ENCODE measurements at regions not wholly inside any gene's neighbourhood (a gene's known extent, or its start where the extent isn't known, plus 50 kb on each side); places are given as distances from the start of the nearest gene placed in this dataset.

DNA sequence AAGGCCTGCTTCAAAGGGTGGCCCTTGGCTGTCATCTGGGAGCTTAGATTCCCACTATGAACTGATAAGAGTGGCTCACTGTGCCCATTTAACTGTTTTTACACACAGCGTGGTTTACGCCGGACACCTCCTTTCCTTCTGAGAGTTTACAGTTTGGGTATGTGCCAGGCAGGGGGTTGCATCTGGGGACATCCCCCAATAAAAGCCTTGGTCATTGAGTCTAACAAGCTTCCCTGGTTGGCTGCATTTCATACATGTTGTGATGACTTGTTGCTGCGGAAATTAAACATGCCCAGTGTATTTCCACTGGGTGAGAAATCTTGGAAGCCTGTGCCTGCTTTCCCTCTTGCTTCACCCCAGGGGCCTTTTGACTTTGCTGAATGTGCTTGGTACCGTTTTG, 264.1 kb upstream of the NPY start:
- Histone ChIP-seq H3K4me3 (ENCODE audit: low read length) (no peak overlapping the region), H3K27me3 (ENCODE audit: control insufficient read depth, insufficient read depth, low read length) (no peaks in the 10 kb centered on the region), H3K4me1 (ENCODE audit: control insufficient read depth, insufficient read depth, low read length) (no peaks in the 10 kb centered on the region), H3K36me3 (ENCODE audit: control insufficient read depth, insufficient read depth, low read length) (no peaks in the 10 kb centered on the region), H3K9me3 (ENCODE audit: control insufficient read depth, low read depth, low read length) (no peaks in the 10 kb centered on the region), H3K27ac (ENCODE audit: low read length) (no peak overlapping the region)
- 100% methylated on average over 1 of the region's 5 CpGs for WGBS (ENCODE audit: insufficient coverage, low lambda C conversion rate)
- no peak for DNase-seq

DNA sequence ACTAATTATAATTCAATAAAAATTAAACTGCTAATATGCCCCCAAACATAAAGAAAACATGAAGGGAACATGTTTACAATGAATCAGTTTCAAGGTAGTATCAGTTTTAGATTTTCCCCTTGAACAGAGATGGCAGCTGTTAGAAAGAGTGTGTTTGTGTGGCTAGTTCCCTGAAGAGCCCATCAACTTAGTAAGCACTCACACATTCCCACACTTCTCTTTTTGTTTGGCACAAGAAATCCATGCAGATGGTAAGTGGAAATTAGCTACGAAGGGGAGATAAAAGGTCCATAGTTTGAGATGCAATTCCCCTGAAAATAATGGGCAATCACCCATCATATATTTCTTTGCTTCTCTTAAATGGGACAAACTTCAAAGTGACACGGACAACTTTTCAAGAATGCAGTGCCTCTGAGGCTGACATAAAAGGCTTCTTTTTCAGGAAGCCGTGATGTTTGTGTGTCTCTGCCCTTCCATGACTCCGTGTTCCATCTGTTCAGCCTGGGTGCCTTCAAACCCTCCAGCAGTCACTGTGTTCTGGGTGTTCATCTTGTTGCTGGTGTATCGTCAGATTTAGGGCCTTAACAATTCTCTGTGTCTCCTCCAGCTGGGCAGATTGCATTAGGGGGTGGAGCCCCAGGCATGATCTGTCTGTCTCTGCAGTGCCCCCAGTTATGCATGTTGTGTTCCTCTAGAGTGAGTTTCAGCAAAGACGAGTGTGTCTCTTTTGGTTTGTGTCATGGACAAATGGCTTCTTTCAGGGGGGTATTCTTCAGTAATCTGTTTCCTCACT, 259.5 kb upstream of the NPY start:
- H3K27ac ChIP-seq (ENCODE audit: low read length), result peak overlapping the region; percentile 1
- no peaks in the 10 kb centered on the region for H3K36me3 ChIP-seq (ENCODE audit: control insufficient read depth, insufficient read depth, low read length)
- no peak for DNase-seq
- H3K27me3 ChIP-seq (ENCODE audit: control insufficient read depth, insufficient read depth, low read length), result no peaks in the 10 kb centered on the region
- no peaks in the 10 kb centered on the region for H3K4me1 ChIP-seq (ENCODE audit: control insufficient read depth, insufficient read depth, low read length)
- 80% methylated on average over 1 of the region's 6 CpGs for WGBS (ENCODE audit: insufficient coverage, low lambda C conversion rate)
- no peaks in the 10 kb centered on the region for H3K9me3 ChIP-seq (ENCODE audit: control insufficient read depth, low read depth, low read length)
- H3K4me3 ChIP-seq (ENCODE audit: low read length), result no peak overlapping the region

DNA sequence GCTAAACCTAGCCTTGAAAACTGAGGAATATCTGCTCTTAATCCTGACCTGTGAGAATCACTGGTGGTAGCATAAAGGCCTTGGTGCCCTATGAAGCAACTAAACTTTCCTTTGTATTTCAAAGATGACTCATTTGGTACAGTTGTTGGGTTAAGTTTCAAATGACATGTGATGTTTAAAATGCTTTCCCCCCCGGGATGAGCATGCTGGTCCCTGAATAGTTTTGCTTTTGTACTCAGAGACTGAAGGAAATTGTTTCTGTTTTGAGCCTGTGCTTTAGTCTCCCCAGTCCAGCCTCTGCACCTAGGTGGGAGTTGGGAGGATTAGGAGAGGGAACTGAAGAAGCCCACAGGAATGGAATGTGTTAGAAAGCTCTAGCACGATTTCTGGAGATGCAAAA, 258.9 kb upstream of the NPY start:
- H3K9me3 ChIP-seq (ENCODE audit: control insufficient read depth, low read depth, low read length), result no peaks in the 10 kb centered on the region
- no peaks in the 10 kb centered on the region for H3K36me3 ChIP-seq (ENCODE audit: control insufficient read depth, insufficient read depth, low read length)
- no peaks in the 10 kb centered on the region for H3K4me1 ChIP-seq (ENCODE audit: control insufficient read depth, insufficient read depth, low read length)
- H3K27ac ChIP-seq (ENCODE audit: low read length), result peak overlapping the region; percentile 1
- H3K4me3 ChIP-seq (ENCODE audit: low read length), result no peak overlapping the region
- H3K27me3 ChIP-seq (ENCODE audit: control insufficient read depth, insufficient read depth, low read length), result no peaks in the 10 kb centered on the region
- no peak for DNase-seq
- WGBS (ENCODE audit: insufficient coverage, low lambda C conversion rate), result 100% methylated on average over 1 of the region's 2 CpGs

DNA sequence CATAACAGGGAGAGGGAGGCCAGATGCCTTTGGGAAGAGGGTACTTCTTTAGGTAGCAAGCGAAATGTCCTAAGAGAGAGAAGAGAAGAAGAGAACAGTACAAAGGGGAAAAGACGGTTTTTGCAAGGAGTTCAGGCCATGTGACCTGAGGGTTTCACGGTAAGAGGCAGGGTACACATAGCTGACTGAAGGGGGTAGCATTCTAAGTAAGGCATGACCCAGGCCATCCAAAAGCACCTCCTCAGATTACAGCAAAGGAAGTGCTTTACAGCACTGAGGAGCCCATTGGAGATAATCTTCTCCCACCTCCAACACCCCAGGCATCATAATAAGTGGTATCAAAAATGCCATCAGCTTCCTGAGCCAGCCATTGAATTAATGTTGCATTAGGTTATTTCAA, 258.2 kb upstream of the NPY start:
- no peaks in the 10 kb centered on the region for H3K4me1 ChIP-seq (ENCODE audit: control insufficient read depth, insufficient read depth, low read length)
- WGBS (ENCODE audit: insufficient coverage, low lambda C conversion rate), result 90% methylated on average over 2 of the region's 3 CpGs
- H3K9me3 ChIP-seq (ENCODE audit: control insufficient read depth, low read depth, low read length), result no peaks in the 10 kb centered on the region
- H3K4me3 ChIP-seq (ENCODE audit: low read length), result no peak overlapping the region
- H3K27me3 ChIP-seq (ENCODE audit: control insufficient read depth, insufficient read depth, low read length), result no peaks in the 10 kb centered on the region
- no peak overlapping the region for H3K27ac ChIP-seq (ENCODE audit: low read length)
- no peak for DNase-seq
- no peaks in the 10 kb centered on the region for H3K36me3 ChIP-seq (ENCODE audit: control insufficient read depth, insufficient read depth, low read length)

DNA sequence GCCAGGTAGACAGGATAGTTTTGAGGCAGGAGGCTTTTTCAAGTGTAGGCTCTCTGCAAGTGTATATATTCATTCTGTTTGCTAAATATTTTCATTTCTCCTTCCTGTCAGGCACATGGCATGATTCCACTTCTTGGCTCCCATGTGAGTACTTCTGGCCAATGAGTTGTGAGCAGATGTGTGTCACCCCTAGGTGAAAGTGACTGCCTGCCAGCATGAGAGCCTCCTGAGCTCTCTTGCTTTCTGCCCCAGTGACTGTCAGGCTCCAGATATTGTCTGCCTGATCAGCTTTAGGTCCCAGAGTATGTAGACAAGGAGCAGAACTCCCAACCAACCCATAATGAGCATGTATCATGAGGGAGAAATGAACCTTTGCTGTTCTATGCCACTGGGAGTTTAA, 257.6 kb upstream of the NPY start:
- Histone ChIP-seq H3K36me3 (ENCODE audit: control insufficient read depth, insufficient read depth, low read length) (no peaks in the 10 kb centered on the region), H3K27ac (ENCODE audit: low read length) (no peak overlapping the region), H3K9me3 (ENCODE audit: control insufficient read depth, low read depth, low read length) (no peaks in the 10 kb centered on the region), H3K27me3 (ENCODE audit: control insufficient read depth, insufficient read depth, low read length) (no peaks in the 10 kb centered on the region), H3K4me1 (ENCODE audit: control insufficient read depth, insufficient read depth, low read length) (no peaks in the 10 kb centered on the region), H3K4me3 (ENCODE audit: low read length) (no peak overlapping the region)
- no peak for DNase-seq

DNA sequence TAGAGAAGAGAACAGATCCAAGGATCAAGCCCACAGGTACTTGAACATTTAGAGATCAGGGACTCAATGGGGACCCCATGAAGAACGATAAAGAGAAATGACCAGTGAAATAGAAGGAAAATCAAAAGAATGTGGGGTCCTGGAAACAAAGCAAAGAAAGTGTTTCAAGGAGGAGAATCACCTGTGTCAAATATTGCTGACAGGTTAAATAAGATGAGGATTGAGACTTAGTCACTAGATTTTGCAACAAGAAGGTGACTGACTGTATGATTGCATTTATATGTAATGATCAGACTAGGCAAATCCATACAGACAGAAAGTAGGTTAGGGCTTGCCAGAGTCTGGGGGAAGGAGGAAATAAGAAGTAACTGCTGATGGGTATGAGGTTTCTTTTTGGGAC, 254.9 kb upstream of the NPY start:
- 91% methylated on average over 1 of the region's 1 CpG for WGBS (ENCODE audit: insufficient coverage, low lambda C conversion rate)
- Histone ChIP-seq H3K36me3 (ENCODE audit: control insufficient read depth, insufficient read depth, low read length) (no peaks in the 10 kb centered on the region), H3K9me3 (ENCODE audit: control insufficient read depth, low read depth, low read length) (no peaks in the 10 kb centered on the region), H3K27ac (ENCODE audit: low read length) (no peak overlapping the region), H3K4me1 (ENCODE audit: control insufficient read depth, insufficient read depth, low read length) (no peaks in the 10 kb centered on the region), H3K4me3 (ENCODE audit: low read length) (no peak overlapping the region), H3K27me3 (ENCODE audit: control insufficient read depth, insufficient read depth, low read length) (no peaks in the 10 kb centered on the region)
- no peak for DNase-seq

DNA sequence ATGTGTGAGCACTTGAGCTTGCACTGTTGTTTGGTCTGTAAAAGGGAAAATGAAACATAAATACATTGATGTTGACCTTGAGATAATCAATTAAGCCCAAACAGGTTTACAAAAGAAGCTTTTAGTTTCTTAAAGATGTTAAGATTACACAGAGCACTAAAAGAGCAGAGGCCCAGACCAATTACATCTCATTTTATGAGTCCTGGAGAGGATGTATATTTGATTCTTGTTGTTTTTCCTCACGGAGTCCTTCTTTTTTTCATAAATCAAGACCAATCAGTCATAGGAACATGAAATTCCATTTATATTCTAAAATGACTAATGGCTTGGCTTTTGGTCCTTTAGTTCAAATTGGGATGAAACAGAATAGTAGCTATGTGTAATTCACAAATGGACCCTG, 249.7 kb upstream of the NPY start:
- Histone ChIP-seq H3K4me1 (ENCODE audit: control insufficient read depth, insufficient read depth, low read length) (no peaks in the 10 kb centered on the region), H3K4me3 (ENCODE audit: low read length) (no peak overlapping the region), H3K36me3 (ENCODE audit: control insufficient read depth, insufficient read depth, low read length) (no peaks in the 10 kb centered on the region), H3K9me3 (ENCODE audit: control insufficient read depth, low read depth, low read length) (no peaks in the 10 kb centered on the region), H3K27ac (ENCODE audit: low read length) (no peak overlapping the region), H3K27me3 (ENCODE audit: control insufficient read depth, insufficient read depth, low read length) (no peaks in the 10 kb centered on the region)
- 0% methylated on average over 1 of the region's 1 CpG for WGBS (ENCODE audit: insufficient coverage, low lambda C conversion rate)
- no peak for DNase-seq

DNA sequence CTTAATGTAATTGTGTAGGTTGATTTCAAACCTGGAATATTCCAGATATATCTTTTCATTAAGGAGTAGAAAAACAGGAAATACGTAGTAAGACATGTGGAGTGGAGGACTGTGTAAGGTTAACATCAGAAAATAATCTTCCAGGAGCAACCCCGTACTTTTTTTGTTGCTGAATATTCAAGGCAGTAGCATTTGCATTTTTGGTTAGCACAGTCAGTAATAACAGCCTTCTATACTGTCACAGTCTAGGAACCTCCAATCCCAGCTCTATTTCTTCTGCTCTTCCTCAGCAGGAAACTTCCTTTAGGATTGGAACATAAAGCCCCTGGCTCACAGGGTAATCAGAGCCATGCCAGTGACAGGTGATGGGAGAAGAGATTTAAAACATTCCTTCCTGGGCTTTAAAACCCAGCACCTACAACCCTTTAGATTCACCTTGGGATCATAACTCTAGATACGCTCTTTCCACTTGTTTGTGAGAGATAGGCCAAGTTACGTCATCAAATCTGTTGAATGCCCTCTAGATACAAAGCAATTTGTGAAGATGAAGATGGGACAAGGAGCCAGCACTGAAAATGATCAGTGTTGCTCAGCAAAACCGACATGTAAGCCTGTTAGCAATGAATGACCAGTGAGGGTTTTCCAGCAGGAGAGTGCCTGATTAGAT, 248.5 kb upstream of the NPY start:
- Histone ChIP-seq H3K36me3 (ENCODE audit: control insufficient read depth, insufficient read depth, low read length) (no peaks in the 10 kb centered on the region), H3K27me3 (ENCODE audit: control insufficient read depth, insufficient read depth, low read length) (no peaks in the 10 kb centered on the region), H3K4me1 (ENCODE audit: control insufficient read depth, insufficient read depth, low read length) (no peaks in the 10 kb centered on the region), H3K4me3 (ENCODE audit: low read length) (no peak overlapping the region), H3K9me3 (ENCODE audit: control insufficient read depth, low read depth, low read length) (no peaks in the 10 kb centered on the region), H3K27ac (ENCODE audit: low read length) (no peak overlapping the region)
- no peak for DNase-seq
- no CpG with 5 or more reads among the region's 5 CpGs for WGBS (ENCODE audit: insufficient coverage, low lambda C conversion rate)

DNA sequence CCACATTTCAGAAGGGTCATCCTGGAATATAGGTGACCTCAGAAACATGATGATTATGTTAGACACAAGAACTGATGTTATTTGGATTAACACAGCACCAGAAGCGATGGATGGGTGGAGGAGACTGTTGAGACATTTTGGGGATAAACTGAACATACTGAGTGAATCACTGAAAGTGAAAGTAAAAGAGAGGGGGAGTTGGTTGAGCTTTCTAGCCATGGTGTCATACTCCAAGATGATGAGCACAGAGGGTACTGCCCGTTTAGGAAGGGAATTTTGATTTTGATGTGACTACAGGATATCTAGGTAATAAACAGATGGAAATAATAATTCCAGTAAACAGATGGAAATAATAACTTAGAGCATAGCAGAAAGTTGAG, 248.0 kb upstream of the NPY start:
- no peaks in the 10 kb centered on the region for H3K36me3 ChIP-seq (ENCODE audit: control insufficient read depth, insufficient read depth, low read length)
- H3K4me3 ChIP-seq (ENCODE audit: low read length), result no peak overlapping the region
- H3K27me3 ChIP-seq (ENCODE audit: control insufficient read depth, insufficient read depth, low read length), result no peaks in the 10 kb centered on the region
- WGBS (ENCODE audit: insufficient coverage, low lambda C conversion rate), result 58% methylated on average over 2 of the region's 2 CpGs
- no peak for DNase-seq
- H3K4me1 ChIP-seq (ENCODE audit: control insufficient read depth, insufficient read depth, low read length), result no peaks in the 10 kb centered on the region
- no peak overlapping the region for H3K27ac ChIP-seq (ENCODE audit: low read length)
- no peaks in the 10 kb centered on the region for H3K9me3 ChIP-seq (ENCODE audit: control insufficient read depth, low read depth, low read length)

DNA sequence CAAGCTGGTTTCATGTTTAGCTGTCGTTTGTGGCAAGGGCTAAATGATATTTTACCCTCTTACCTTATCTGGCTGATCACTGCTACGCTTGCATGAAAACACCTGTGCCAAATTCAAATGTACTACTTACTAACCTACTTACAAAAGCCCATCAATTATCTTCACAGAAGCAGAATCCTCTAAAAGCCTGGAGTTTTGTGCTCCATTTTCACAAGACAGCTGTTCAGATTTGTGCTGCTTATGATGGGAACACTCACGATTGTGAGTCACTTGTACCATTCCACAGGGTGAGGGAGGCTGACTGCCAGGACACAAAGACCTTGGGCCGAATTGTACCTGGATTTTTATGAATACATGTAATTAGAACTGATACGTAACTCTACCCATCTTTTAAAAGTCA, 245.0 kb upstream of the NPY start:
- no peak overlapping the region for H3K27ac ChIP-seq (ENCODE audit: low read length)
- no peak overlapping the region for H3K4me3 ChIP-seq (ENCODE audit: low read length)
- no peaks in the 10 kb centered on the region for H3K36me3 ChIP-seq (ENCODE audit: control insufficient read depth, insufficient read depth, low read length)
- no peaks in the 10 kb centered on the region for H3K27me3 ChIP-seq (ENCODE audit: control insufficient read depth, insufficient read depth, low read length)
- no peaks in the 10 kb centered on the region for H3K9me3 ChIP-seq (ENCODE audit: control insufficient read depth, low read depth, low read length)
- H3K4me1 ChIP-seq (ENCODE audit: control insufficient read depth, insufficient read depth, low read length), result no peaks in the 10 kb centered on the region
- 90% methylated on average over 2 of the region's 5 CpGs for WGBS (ENCODE audit: insufficient coverage, low lambda C conversion rate)
- no peak for DNase-seq
